ENCODE measurements at regions not wholly inside any gene's neighbourhood (a gene's known extent, or its start where the extent isn't known, plus 50 kb on each side); places are given as distances from the start of the nearest gene placed in this dataset.

DNA sequence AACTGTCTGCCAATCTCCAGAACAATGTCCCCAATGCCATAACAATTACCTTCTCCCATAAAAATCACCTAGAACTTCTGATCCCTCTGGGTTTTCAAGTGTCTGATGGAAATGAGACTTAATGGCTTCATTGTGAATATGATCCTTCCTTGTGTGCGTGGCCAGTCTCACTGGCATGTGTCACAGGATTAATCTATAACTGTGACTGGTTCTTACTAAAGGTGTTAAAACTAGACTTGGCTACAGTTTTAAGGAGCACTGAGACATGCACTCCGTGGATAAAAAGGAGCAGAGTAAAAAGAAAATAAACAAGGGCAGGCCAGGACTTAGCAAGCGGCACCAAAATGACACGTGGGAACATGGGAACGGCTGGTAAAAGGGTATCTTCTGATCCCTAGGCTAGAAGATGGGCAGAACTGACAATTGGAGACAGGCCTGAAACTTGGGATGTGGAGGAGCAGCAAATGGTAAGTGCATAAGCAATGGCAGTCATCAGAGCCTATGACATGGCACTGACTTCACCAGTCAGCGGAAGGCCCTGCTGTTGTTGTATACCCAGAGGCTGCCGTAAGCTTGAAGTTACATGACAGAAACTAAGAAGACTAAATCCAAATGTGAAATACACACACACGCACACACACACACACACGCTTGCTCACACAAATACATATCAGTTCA, 256.6 kb upstream of the NOCT start:
- TF ChIP-seq, protein P1, sequence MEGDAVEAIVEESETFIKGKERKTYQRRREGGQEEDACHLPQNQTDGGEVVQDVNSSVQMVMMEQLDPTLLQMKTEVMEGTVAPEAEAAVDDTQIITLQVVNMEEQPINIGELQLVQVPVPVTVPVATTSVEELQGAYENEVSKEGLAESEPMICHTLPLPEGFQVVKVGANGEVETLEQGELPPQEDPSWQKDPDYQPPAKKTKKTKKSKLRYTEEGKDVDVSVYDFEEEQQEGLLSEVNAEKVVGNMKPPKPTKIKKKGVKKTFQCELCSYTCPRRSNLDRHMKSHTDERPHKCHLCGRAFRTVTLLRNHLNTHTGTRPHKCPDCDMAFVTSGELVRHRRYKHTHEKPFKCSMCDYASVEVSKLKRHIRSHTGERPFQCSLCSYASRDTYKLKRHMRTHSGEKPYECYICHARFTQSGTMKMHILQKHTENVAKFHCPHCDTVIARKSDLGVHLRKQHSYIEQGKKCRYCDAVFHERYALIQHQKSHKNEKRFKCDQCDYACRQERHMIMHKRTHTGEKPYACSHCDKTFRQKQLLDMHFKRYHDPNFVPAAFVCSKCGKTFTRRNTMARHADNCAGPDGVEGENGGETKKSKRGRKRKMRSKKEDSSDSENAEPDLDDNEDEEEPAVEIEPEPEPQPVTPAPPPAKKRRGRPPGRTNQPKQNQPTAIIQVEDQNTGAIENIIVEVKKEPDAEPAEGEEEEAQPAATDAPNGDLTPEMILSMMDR (IDR thresholded peaks at IDR 0.05) = no peak

DNA sequence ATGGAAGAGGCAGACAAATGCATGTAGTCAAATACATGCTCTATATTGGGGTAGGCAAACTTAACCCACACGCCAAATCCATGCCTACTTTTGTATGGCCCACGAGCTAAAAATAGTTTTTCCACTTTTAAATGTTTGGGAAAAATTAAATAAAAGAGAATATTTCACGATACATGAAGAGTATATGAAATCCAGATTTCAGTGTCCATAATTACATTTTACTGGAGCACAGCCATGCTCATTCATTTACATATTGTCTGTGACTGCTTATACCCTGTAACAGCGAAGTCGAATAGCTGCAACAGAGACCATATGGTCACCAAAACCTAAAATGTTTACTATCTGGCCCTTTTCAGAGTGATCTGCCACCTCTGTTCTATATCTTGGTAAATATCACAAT, 257.4 kb upstream of the NOCT start:
- TF ChIP-seq, protein P1 (IDR thresholded peaks at IDR 0.05) = no peak

DNA sequence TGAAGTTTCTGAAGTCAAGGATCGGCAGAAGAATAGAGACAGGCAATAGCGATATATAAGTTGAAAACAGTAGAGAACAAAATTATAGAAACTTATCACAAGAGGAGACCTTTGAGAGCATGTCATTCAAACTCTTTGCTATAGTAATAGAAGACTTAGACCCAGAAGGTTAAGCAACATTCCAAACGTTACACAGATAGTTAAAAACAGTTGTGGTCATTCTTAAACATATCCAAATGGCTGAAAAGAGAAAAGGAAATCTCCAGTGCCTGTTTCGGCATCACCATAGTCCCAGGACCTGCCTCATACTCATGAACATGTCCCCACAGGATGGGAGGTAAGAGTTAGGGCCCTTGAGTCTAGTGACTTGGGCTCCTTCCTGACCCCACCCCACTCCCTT, 258.1 kb upstream of the NOCT start:
- TF ChIP-seq, protein P1 (IDR thresholded peaks at IDR 0.05) = no peak

DNA sequence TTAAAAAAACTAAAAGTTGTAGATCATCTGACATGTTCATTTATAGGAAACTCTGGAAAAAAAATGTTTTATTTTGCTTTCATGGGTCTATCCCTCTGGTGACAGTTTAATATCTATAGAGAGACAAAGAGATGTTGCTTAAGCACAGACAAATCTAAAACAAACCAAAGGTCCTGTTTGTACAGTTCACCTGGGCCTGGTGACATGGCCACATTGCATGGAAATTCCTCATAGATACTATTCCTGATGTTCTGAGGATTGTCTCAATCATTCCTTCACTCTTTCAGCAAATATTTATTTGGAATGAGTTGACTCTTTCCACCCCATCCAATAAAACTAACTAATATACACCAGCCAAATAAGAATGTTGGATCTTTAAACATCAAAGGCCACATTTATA, 259.1 kb upstream of the NOCT start:
- TF ChIP-seq, protein P1 (IDR thresholded peaks at IDR 0.05) = no peak

DNA sequence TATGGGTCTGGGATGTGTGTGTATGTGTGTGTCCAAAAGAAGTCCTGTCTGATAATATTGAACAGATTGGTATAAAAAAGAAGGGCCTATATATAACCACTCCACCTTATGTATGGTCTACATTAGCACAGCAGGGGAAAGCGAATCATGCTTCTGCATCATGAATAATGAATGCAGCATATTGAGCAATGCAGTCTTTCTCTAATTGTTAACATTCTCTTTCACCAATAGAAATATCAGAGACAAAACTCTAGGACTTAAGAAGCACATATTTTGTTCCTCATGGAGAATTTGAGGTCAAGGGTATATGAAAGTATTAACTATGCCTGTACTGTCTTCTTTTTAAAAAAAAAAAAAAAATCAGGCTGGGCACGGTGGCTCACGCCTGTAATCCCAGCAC, 264.3 kb upstream of the NOCT start:
- TF ChIP-seq, protein P1 (IDR thresholded peaks at IDR 0.05) = no peak

DNA sequence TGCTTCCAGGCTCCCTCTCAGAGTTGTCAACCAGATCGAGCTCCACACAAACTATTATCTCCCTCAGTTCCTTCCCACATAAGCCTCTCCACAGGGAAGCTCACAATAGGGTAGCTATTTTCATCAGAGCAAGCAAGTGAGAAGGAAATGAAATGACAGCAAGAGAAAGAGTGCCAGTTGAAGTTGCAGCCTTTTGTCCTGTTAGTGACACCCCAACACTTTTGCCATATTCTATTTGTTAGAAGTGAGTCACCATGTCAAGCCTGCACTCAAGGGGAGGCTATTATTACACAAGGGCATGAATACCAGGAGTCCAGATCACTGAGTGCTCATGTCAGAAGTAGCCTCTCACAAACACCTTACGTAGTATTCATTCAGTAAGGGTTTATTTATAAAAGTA, 266.3 kb upstream of the NOCT start:
- TF ChIP-seq, protein P1 (IDR thresholded peaks at IDR 0.05) = no peak

DNA sequence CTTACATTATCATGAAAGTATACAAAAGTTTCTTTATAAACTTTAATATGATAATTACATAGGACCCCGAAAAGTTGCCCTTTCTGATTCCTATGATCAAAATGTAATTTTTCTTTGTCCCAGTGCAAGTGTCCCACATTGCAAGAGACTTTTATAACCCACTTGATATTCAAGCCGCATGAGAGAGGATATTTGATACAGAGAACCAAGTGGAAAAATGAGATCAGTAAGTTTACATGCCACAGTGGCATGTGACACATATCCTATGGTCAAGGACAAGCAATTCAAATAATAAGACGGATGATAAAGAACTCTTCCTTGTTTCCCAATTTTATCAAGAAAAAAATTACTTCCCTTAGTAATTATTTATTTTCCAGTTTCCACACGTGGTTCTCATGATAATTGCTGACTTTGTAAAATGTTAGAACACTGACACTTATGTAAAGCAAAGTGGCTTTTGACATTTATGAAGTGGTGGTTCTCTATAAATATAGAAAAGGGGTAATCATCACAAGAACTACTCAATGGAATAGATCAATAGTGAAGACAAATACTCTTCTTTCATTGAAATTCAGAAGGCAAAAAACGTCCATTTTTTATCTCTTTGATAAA, 273.7 kb upstream of the NOCT start:
- TF ChIP-seq, protein P1 (IDR thresholded peaks at IDR 0.05) = no peak

All from LNCAP (cell line).